MCF 10A (cell line): ENCODE measurements at regions not wholly inside any gene's neighbourhood (a gene's known extent, or its start where the extent isn't known, plus 50 kb on each side); places are given as distances from the start of the nearest gene placed in this dataset.

ENCODE experiments used
- BruUV-seq: library from RNA; stranded (reverse); fragments of 400-500 nt; replicated peaks from 2 replicates; lab custom pipeline; 2021; lab: Mats Ljungman, UMichigan
- CTCF ChIA-PET: fragments of 300-600 bp; sonication (Branson Sonifier 250); formaldehyde crosslinking; extraction: SDS; loops from one replicate; lab custom pipeline; 2021; ENCODE audit warnings: antibody characterized with exemption, inconsistent platforms; lab: Yijun Ruan, JAX
- POLR2A ChIA-PET: fragments of 300-600, 350-650 bp; sonication (Branson Sonifier 250); formaldehyde crosslinking; extraction: SDS; loops from one replicate; lab custom pipeline; 2020; ENCODE audit warnings: antibody characterized with exemption, inconsistent platforms; lab: Yijun Ruan, JAX
- DNase-seq: peaks from one replicate; pipeline ENCODE4 v3.0.0-alpha.2; 2018; ENCODE audit not compliant: unreplicated experiment
- H3K27ac Mint-ChIP-seq: one replicate; pipeline ENCODE4 v1.8.0; 2022; ENCODE audit warnings: mild to moderate bottlenecking, low read depth, mixed read lengths; ENCODE audit not compliant: unreplicated experiment
- H3K27me3 Mint-ChIP-seq: one replicate; pipeline ENCODE4 v1.8.0; 2022; ENCODE audit warnings: mixed read lengths; ENCODE audit not compliant: insufficient read depth, unreplicated experiment
- H3K36me3 Mint-ChIP-seq: one replicate; pipeline ENCODE4 v1.8.0; 2022; ENCODE audit warnings: mild to moderate bottlenecking, moderate library complexity, mixed read lengths; ENCODE audit not compliant: insufficient read depth, unreplicated experiment
- H3K4me1 Mint-ChIP-seq: one replicate; pipeline ENCODE4 v1.8.0; 2022; ENCODE audit warnings: mixed read lengths; ENCODE audit not compliant: insufficient read depth, unreplicated experiment
- H3K4me3 Mint-ChIP-seq: one replicate; pipeline ENCODE4 v1.8.0; 2022; ENCODE audit warnings: mild to moderate bottlenecking, moderate library complexity, mixed read lengths; ENCODE audit not compliant: unreplicated experiment
- H3K9me3 Mint-ChIP-seq: one replicate; pipeline ENCODE4 v1.8.0; 2022; ENCODE audit warnings: mixed read lengths; ENCODE audit not compliant: unreplicated experiment
- CTCF ChIP-seq: fragments of 200-600 bp; IDR thresholded peaks from one replicate; pipeline ENCODE4 v1.8.0; 2022; ENCODE audit warnings: antibody characterized with exemption, mild to moderate bottlenecking; ENCODE audit not compliant: unreplicated experiment
- intact Hi-C: fragments of 100-400 bp; cut with micrococcal nuclease; formaldehyde crosslinking; loops from 2 replicates; pipeline ENCODE4 v1.14.1; 2022

DNA sequence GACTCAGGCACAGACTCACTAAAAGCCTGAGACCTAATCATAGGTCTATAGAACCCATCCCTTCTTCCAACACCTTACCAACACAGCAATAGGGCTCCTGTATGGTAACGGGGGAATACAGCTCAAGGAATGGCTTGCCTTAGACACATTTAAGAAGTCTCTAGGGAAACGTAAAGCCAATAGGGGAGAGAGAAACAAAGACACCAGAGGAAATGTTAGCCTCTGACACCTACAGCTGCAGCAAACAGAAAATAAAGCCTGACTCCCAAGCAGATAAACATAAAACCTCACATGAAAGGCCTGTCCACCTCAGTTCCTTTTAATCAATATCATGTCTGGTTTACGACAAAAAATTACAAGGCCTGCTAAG, 51.1 kb upstream of the NCOA1 start:
- BruUV-seq = no TSS peak
- ChIA-PET CTCF (interaction anchor here (1.0 kb wide), 1 partner anchor 30 kb away, joined by 3 read pairs; no protein-coding TSS in a partner anchor), POLR2A (no interaction called here)
- Mint-ChIP-seq H3K27me3 (no peaks in the 10 kb centered on the region), H3K9me3 (no peaks in the 10 kb centered on the region), H3K4me1 (no peaks in the 10 kb centered on the region), H3K4me3 (no peak overlapping the region), H3K36me3 (no peaks in the 10 kb centered on the region), H3K27ac (no peak overlapping the region)
- intact Hi-C loops = no loop called here
- no peak for TF ChIP-seq CTCF
- DNase-seq = no peak

DNA sequence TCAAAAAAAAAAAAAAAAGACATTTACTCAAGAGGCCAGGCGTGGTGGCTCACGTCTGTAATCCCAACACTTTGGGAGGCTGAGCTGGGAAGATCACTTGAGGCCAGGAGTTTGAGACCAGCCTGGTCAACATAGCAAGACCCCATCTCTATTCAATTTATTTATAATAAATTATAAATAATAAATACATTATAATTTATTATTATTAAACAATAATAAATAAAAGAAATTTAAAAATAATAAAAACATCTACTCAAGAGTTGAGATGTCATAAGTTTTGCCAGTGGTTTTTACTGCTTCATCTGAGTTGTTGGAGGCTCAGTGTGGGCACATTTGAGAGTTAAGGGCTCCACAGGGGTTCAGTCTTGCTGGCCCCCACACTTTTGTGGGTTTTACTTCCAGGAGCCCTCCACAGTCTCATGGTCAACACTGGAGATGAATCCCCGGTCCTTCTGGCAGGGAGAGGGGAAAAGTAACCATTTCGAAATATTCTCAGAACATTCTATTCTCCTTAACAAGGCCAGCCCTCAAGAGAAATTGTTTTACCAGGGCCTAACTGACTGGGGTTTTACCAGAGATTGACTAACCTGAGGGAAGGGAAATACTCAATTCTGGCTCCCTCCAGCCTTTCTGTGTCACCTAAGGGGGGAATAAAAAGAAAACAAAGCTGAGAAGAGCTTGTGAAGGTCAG, 51.6 kb upstream of the NCOA1 start:
- no peak overlapping the region for H3K4me3 Mint-ChIP-seq
- CTCF ChIA-PET = interaction anchor here (0.7 to 1.1 kb wide), 3 partner anchors 8 to 30 kb away, joined by 3 to 6 read pairs (median 3); no protein-coding TSS in a partner anchor
- no peak for DNase-seq
- intact Hi-C loops = no loop called here
- POLR2A ChIA-PET = no interaction called here
- no peaks in the 10 kb centered on the region for H3K36me3 Mint-ChIP-seq
- H3K9me3 Mint-ChIP-seq = no peaks in the 10 kb centered on the region
- H3K27me3 Mint-ChIP-seq = no peaks in the 10 kb centered on the region
- H3K4me1 Mint-ChIP-seq = no peaks in the 10 kb centered on the region
- no TSS peak for BruUV-seq
- H3K27ac Mint-ChIP-seq = no peak overlapping the region
- no peak for TF ChIP-seq CTCF

GRCh38 chr2:24438106-24438505, 52.9 kb upstream of the NCOA1 start:
- ChIA-PET POLR2A (interaction anchor here (1.6 kb wide), 1 partner anchor 9 kb away, joined by 3 read pairs; no protein-coding TSS in a partner anchor), CTCF (interaction anchor here (0.7 to 1.1 kb wide), 2 partner anchors 9 to 507 kb away, joined by 3 read pairs; no protein-coding TSS in a partner anchor)
- intact Hi-C loops = no loop called here
- DNase-seq = no peak
- no peak for TF ChIP-seq CTCF
- Mint-ChIP-seq H3K9me3 (no peaks in the 10 kb centered on the region), H3K27ac (no peak overlapping the region), H3K4me1 (no peaks in the 10 kb centered on the region), H3K36me3 (no peaks in the 10 kb centered on the region), H3K27me3 (no peaks in the 10 kb centered on the region), H3K4me3 (no peak overlapping the region)
- no TSS peak for BruUV-seq

DNA sequence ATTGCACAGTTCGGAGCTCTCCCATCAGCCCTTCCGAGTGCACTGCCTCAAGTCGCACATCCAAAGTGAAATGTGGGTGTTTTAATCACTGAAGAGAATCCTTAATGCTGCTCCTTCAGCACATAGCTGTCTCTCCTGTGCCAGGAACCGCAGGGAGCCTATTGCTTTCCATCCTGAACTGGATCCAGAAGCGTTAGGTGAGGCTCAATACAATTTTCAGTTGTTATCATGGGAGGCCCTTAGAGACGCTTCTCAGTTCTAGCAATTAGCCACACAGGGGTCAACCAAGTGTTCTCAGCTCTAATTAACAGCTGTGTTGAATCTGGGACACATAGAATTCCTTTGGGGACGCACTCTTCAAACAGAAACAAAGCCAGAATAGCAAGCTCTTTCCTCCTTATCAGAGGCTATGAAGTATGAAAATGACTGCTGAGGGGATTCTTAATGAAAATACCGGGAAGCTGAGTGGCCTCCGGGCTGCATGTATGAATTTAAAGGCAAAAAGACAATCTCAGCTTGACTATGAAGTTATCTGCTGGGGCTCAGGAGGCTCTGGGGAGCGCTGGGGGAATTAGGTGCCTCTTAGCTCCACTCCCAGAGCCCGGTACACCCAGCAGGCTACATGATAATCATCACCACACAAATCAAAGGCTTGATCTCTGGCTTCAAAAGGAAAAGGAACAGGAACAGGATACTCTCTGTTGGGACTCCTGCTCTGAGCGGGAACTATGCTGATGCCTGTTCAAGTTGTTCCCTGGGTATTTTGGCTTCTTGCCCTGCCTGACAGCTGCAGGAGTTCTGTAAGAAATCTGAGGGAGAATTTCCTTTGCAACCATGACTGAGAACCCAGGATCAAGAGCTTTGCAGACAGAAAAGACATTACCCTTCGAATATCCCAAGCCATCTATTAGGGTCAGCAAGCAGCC, 55.4 kb upstream of the NCOA1 start:
- no peak overlapping the region for H3K27ac Mint-ChIP-seq
- H3K36me3 Mint-ChIP-seq = no peaks in the 10 kb centered on the region
- no peaks in the 10 kb centered on the region for H3K4me1 Mint-ChIP-seq
- H3K27me3 Mint-ChIP-seq = no peaks in the 10 kb centered on the region
- no peak for DNase-seq
- intact Hi-C loops = no loop called here
- no TSS peak for BruUV-seq
- no peak for TF ChIP-seq CTCF
- H3K9me3 Mint-ChIP-seq = no peaks in the 10 kb centered on the region
- ChIA-PET CTCF (interaction anchor here (1.1 to 1.7 kb wide), 2 partner anchors 13 to 392 kb away, joined by 3 to 10 read pairs; no protein-coding TSS in a partner anchor), POLR2A (no interaction called here)
- no peak overlapping the region for H3K4me3 Mint-ChIP-seq
